Fibroblast of mammary gland (primary cell): ENCODE measurements at regions not wholly inside any gene's neighbourhood (a gene's known extent, or its start where the extent isn't known, plus 50 kb on each side); places are given as distances from the start of the nearest gene placed in this dataset.

Source experiments
- DNase-seq: peaks from one replicate; pipeline ENCODE4 v3.0.0-alpha.2; 2010; ENCODE audit warnings: low read depth
- H3K4me3 ChIP-seq: 2 replicates; pipeline ENCODE4 v1.5.1; 2011; ENCODE audit warnings: low read depth, mild to moderate bottlenecking, low read length, moderate library complexity; ENCODE audit not compliant: control insufficient read depth
- TF ChIP-seq, protein P1 (sequence below): conservative IDR thresholded peaks from 2 replicates; pipeline ENCODE4 v1.5.1; 2011; ENCODE audit warnings: low read depth, low read length, inconsistent platforms; ENCODE audit not compliant: control insufficient read depth, insufficient read depth

DNA sequence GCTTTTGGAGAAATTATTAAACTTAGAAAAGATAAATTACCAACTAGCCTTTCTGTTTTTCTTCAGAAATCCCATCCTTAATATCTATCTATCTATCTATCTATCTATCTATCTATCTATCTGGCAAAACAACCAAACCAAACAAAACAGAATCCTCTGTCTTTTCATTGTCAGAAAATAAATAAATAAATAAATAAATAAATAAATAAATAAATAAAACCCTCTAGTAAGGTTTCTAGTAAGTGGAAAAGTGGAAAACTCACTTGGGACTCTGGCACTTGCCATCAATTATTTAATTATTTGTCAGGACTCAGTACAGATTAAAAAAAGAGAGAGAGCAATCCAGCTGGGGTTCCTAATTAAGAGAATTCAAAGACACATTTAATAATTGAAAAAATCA lies 556.2 kb upstream of the CHORDC1 start:
- H3K4me3 ChIP-seq: no peak overlapping the region
- DNase-seq: no peak
- TF ChIP-seq, protein P1, sequence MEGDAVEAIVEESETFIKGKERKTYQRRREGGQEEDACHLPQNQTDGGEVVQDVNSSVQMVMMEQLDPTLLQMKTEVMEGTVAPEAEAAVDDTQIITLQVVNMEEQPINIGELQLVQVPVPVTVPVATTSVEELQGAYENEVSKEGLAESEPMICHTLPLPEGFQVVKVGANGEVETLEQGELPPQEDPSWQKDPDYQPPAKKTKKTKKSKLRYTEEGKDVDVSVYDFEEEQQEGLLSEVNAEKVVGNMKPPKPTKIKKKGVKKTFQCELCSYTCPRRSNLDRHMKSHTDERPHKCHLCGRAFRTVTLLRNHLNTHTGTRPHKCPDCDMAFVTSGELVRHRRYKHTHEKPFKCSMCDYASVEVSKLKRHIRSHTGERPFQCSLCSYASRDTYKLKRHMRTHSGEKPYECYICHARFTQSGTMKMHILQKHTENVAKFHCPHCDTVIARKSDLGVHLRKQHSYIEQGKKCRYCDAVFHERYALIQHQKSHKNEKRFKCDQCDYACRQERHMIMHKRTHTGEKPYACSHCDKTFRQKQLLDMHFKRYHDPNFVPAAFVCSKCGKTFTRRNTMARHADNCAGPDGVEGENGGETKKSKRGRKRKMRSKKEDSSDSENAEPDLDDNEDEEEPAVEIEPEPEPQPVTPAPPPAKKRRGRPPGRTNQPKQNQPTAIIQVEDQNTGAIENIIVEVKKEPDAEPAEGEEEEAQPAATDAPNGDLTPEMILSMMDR: no peak

DNA sequence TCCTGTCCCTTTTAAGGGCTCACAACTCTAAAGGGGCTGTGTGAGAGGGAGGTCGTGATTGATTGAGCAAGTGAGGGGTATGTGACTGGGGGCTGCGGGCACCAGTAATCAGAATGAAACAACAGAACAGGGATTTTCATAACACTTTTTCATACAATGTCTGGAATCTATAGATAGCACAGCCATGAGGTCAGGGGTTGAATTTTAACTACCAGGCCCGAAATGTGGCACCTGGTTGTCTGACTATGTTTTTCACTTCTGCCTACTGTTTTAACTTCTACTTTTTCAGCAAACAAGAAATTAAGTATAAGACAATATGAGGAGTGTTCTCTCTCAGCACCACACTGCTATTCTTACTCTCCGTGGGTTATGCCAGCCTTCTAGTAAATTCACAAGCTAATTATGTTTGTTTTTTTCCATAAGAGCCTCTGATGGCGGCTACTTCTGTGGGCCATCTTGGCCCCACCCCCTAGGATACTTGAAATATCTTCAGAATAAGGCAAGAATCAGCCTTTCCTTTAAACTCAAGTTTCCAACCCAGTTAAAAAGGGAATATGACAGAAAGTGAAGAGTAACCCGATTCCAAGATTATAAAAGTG lies 552.8 kb upstream of the CHORDC1 start:
- TF ChIP-seq, protein P1: no peak
- DNase-seq: no peak
- H3K4me3 ChIP-seq: no peak overlapping the region

DNA sequence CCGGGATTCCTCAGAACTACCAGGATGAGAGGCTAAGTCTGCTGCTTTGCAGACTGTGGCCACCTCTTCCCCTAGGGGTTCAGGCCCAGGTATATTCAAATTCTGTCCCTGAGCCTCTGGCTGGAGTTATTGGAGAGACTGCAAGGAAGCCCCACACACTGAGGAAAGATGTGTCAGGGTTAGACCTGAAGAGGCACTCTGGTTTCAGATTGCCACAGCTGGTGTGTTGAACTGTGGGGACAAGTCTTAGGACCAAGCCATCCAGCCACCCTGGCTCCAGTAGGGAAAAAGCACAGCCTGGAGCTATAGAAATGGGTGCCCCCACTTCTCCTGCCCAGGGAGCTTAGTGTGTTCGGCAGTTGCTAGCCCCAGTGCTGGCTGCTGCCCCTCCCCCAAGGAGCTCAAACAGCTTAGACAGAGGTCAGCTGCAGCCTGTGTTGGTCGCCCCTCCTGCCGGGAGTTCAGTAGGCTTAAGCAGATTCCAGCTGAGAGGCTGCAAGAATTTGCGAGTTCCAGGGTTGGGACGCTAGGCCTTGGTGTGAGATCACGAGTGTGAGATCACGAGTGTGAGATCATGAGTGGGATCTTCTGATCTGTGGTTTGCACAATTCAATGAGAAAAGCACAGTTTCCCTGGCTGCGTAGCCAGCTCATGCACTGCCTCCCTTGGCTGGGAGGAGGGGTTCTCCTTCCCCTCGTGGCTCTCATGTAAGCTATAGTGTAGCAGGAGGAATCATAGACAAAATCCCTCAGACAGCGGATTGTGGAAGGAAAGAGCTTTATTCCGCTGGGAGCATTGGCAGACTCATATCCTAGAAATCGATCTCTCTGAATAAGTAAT lies 552.1 kb upstream of the CHORDC1 start:
- no peak overlapping the region for H3K4me3 ChIP-seq
- TF ChIP-seq, protein P1: no peak
- no peak for DNase-seq

DNA sequence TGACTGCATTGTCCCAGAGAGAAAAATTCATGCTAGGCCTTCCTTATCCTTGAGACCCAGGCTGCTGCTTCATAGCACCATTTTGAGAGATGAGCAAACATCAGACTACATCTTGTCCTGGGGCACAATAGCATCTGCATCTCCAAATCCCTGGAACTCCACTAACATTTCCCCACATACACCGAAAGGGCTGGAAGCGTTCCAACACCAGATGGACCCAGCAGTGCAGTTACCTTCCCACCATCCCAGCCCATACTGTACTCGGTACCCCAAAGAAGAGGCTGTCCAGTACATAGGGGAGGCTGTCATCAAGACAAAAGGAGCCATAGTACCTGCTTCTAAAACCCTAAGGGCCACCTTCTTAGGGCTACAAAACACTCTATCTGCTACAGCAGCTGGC lies 547.2 kb upstream of the CHORDC1 start:
- TF ChIP-seq, protein P1: no peak
- no peak overlapping the region for H3K4me3 ChIP-seq
- DNase-seq: no peak

DNA sequence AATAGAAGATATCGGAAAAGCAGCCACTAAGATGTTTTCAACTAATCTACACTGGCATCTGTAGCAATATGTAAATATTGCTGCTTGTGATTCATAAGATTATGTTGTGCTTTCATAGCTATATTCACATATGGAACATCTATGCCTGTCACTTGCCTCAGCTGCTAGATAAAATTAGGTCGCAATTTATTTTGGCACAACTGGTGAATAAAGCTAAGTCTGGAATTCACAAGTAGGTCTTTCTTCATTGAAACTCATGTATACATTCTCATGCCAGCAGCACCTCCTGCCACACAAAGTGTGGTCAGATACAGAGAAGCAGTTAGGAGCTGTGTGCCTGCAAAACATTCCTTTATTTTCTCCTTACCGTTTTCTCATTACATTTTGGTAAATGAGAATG lies 543.3 kb upstream of the CHORDC1 start:
- H3K4me3 ChIP-seq: no peak overlapping the region
- TF ChIP-seq, protein P1: no peak
- no peak for DNase-seq

DNA sequence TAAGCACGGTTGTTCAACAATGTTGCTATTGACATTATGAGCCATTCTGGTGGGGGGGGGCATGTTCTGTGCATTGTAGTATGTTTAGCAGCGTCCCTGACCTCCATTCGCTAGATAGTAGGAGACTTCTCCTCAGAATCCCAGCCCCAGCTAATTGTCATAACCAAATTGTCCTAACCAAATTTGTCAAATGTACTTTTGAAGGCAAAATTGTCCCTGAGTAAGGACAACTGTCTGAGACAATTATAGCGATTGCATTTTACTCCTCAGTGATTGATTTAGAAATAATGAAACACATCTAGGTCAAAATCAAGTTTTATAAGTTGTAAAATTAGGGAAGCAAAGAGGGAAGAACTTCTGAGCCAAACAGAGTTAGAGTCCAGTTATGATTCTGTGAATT lies 541.8 kb upstream of the CHORDC1 start:
- H3K4me3 ChIP-seq: no peak overlapping the region
- TF ChIP-seq, protein P1: no peak
- DNase-seq: no peak
